ENCODE measurements at regions not wholly inside any gene's neighbourhood (a gene's known extent, or its start where the extent isn't known, plus 50 kb on each side); places are given as distances from the start of the nearest gene placed in this dataset.
"Not testable (repeated sequence)": the region's sequence is repeated elsewhere in the genome, so short reads cannot be mapped to it uniquely, and the experiment has no call there.

DNA sequence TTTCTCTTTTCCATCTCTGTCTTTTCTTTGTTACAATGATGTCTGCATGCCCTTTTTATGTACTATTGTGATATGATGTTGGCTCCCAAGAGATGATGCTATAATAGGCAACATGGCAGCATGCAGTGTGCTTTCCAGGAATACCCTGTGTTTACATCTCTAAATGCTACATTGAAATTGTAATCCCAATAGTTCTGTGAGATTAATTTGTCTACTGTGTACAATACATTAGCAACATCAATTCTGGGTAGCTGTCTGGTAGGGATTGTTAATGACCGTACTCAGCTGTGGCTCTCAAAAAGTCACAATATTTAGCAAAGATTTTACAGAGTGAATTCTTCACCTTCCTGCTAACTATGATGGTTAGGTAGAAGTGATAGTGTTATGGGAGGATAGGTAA is 225.6 kb upstream of the MMS22L start:
- BruUV-seq (replicated peaks), result no TSS peak
- Mint-ChIP-seq H3K4me3 (ENCODE audit: low read depth, unreplicated experiment) (no peak overlapping the region), H3K4me1 (ENCODE audit: low read depth, unreplicated experiment) (no peaks in the 10 kb centered on the region), H3K27ac (ENCODE audit: unreplicated experiment) (no peak overlapping the region), H3K27me3 (ENCODE audit: unreplicated experiment) (no peaks in the 10 kb centered on the region), H3K36me3 (ENCODE audit: insufficient read depth, unreplicated experiment) (no peaks in the 10 kb centered on the region), H3K9me3 (ENCODE audit: low read depth, unreplicated experiment) (no peaks in the 10 kb centered on the region)
- DNase-seq, result no peak
- CTCF ChIA-PET, result no interaction called here
- TF ChIP-seq, protein P1, sequence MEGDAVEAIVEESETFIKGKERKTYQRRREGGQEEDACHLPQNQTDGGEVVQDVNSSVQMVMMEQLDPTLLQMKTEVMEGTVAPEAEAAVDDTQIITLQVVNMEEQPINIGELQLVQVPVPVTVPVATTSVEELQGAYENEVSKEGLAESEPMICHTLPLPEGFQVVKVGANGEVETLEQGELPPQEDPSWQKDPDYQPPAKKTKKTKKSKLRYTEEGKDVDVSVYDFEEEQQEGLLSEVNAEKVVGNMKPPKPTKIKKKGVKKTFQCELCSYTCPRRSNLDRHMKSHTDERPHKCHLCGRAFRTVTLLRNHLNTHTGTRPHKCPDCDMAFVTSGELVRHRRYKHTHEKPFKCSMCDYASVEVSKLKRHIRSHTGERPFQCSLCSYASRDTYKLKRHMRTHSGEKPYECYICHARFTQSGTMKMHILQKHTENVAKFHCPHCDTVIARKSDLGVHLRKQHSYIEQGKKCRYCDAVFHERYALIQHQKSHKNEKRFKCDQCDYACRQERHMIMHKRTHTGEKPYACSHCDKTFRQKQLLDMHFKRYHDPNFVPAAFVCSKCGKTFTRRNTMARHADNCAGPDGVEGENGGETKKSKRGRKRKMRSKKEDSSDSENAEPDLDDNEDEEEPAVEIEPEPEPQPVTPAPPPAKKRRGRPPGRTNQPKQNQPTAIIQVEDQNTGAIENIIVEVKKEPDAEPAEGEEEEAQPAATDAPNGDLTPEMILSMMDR (IDR thresholded peaks at IDR 0.05; ENCODE audit: unreplicated experiment), result no peak
- intact Hi-C loops (cut with micrococcal nuclease; ENCODE audit: unreplicated experiment), result no loop called here

DNA sequence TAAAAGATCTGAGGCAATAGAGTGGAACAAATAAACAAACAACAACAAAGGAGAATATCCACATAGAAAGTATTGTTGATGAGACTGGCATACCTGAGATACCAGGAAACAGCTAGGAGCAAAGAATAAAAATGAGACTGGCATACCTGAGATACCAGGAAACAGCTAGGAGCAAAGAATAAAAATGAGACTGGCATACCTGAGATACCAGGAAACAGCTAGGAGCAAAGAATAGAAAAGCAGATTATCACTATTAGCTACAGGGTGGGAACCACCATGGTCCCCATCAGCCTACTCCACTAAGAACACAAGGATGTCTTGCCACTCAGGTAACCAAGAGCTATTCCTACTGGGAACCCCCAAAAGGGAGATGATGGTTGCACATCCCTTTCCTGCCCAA is 230.2 kb upstream of the MMS22L start:
- CTCF ChIA-PET; H3K27me3 Mint-ChIP-seq (ENCODE audit: unreplicated experiment); H3K27ac Mint-ChIP-seq (ENCODE audit: unreplicated experiment); H3K4me1 Mint-ChIP-seq (ENCODE audit: low read depth, unreplicated experiment); H3K9me3 Mint-ChIP-seq (ENCODE audit: low read depth, unreplicated experiment); DNase-seq; intact Hi-C loops (cut with micrococcal nuclease; ENCODE audit: unreplicated experiment); H3K36me3 Mint-ChIP-seq (ENCODE audit: insufficient read depth, unreplicated experiment); BruUV-seq (replicated peaks); H3K4me3 Mint-ChIP-seq (ENCODE audit: low read depth, unreplicated experiment): not testable (repeated sequence)

DNA sequence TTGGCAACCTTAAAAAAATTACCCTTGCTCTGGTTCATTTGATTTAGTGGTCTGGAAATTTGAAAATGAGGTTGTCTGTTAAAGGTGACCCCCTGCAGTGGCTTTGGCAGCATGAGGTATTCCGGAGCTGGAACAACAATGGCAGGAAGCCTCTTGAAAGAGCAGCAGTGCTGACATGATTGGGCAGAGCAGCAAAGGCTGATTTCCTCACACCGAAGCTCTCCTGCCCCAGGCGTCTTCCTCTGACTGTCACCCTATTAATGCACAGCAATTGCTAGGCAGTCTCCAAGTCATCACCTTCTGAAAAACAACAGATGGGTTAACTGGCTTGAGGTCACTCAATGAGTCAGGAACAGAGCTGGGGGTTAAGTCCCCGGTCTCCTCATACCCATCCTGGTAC is 241.8 kb upstream of the MMS22L start:
- Mint-ChIP-seq H3K4me1 (ENCODE audit: low read depth, unreplicated experiment) (no peaks in the 10 kb centered on the region), H3K27me3 (ENCODE audit: unreplicated experiment) (no peaks in the 10 kb centered on the region), H3K9me3 (ENCODE audit: low read depth, unreplicated experiment) (peaks cover 1% of the 10 kb centered on the region), H3K36me3 (ENCODE audit: insufficient read depth, unreplicated experiment) (no peaks in the 10 kb centered on the region), H3K4me3 (ENCODE audit: low read depth, unreplicated experiment) (no peak overlapping the region), H3K27ac (ENCODE audit: unreplicated experiment) (no peak overlapping the region)
- intact Hi-C loops (cut with micrococcal nuclease; ENCODE audit: unreplicated experiment), result no loop called here
- BruUV-seq (replicated peaks), result no TSS peak
- DNase-seq, result no peak
- TF ChIP-seq, protein P1 (IDR thresholded peaks at IDR 0.05; ENCODE audit: unreplicated experiment), result no peak
- CTCF ChIA-PET, result interaction anchor here (1.2 kb wide), 1 partner anchor 38 kb away, joined by 5 read pairs; no protein-coding TSS in a partner anchor

DNA sequence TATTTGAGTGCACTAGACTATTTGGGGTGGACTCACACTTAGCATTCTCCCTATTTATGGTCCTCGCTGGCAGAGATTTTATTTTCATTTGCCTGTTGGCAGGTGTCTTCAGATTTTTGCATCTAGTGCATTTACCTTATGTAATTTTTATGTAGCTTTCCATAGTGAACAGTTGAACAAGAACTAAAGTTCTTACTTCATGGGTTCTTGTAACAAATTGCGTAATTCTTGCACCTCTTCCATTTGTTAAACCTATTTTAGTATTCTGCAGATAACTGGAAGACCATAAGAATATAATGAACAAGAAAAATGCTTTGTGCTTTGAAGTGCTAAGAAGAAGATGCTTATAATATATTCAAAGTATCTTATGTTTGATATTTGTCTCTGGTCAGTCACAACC is 252.8 kb upstream of the MMS22L start:
- intact Hi-C loops (cut with micrococcal nuclease; ENCODE audit: unreplicated experiment), result no loop called here
- Mint-ChIP-seq H3K4me3 (ENCODE audit: low read depth, unreplicated experiment) (no peak overlapping the region), H3K4me1 (ENCODE audit: low read depth, unreplicated experiment) (no peaks in the 10 kb centered on the region), H3K27me3 (ENCODE audit: unreplicated experiment) (no peaks in the 10 kb centered on the region), H3K36me3 (ENCODE audit: insufficient read depth, unreplicated experiment) (no peaks in the 10 kb centered on the region), H3K9me3 (ENCODE audit: low read depth, unreplicated experiment) (peaks cover 4% of the 10 kb centered on the region), H3K27ac (ENCODE audit: unreplicated experiment) (no peak overlapping the region)
- TF ChIP-seq, protein P1 (IDR thresholded peaks at IDR 0.05; ENCODE audit: unreplicated experiment), result no peak
- no TSS peak for BruUV-seq (replicated peaks)
- CTCF ChIA-PET, result no interaction called here
- no peak for DNase-seq

DNA sequence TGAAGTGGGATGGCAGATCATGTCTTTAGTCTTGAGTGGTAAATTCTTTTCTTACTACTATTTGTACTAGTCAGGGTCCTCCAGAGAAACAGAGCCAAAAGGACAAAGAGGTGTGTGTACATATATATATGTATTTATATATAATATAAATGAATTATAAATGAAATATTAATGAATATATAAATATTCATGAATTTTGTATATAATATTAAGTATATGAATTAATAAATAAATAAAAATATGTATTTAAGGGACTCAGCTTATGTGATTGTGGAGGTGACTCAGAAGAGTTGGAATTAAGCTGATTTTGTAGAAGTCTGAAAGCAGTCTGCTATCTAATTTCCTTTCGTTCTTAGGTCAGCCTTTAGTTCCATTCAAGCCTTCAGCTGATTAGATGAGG is 265.3 kb upstream of the MMS22L start:
- no TSS peak for BruUV-seq (replicated peaks)
- H3K9me3 Mint-ChIP-seq (ENCODE audit: low read depth, unreplicated experiment), result peaks cover 7% of the 10 kb centered on the region
- intact Hi-C loops (cut with micrococcal nuclease; ENCODE audit: unreplicated experiment), result no loop called here

More for the DNA sequence above, 265.3 kb upstream of the MMS22L start:
- CTCF ChIA-PET, result no interaction called here
- DNase-seq, result no peak
- H3K4me3 Mint-ChIP-seq (ENCODE audit: low read depth, unreplicated experiment), result no peak overlapping the region
- no peaks in the 10 kb centered on the region for H3K4me1 Mint-ChIP-seq (ENCODE audit: low read depth, unreplicated experiment)
- TF ChIP-seq, protein P1 (IDR thresholded peaks at IDR 0.05; ENCODE audit: unreplicated experiment), result no peak
- H3K27me3 Mint-ChIP-seq (ENCODE audit: unreplicated experiment), result no peaks in the 10 kb centered on the region
- no peak overlapping the region for H3K27ac Mint-ChIP-seq (ENCODE audit: unreplicated experiment)
- H3K36me3 Mint-ChIP-seq (ENCODE audit: insufficient read depth, unreplicated experiment), result no peaks in the 10 kb centered on the region

Measured in Calu3 (cell line).